ENCODE measurements at regions not wholly inside any gene's neighbourhood (a gene's known extent, or its start where the extent isn't known, plus 50 kb on each side); places are given as distances from the start of the nearest gene placed in this dataset.

DNA sequence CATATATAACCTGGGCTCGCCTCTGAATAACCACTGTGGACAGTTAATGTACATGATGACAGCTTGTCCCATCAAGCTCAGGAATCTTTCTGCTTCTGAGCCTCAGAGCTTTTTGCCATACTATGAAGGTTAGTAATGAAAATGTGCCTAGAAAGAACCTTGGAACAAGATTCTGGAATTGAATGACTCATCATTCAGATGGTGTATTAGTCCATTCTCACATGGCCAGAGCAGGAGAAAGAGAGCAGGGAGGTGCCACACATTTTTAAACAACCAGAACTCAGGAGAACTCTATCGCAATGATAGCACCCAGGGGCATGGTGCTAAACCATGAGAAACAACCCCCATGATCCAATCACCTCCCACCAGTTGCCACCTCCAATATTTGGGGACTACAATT lies 542.1 kb downstream of the PRR16 start:
- Histone ChIP-seq H3K4me1 (no peaks in the 10 kb centered on the region), H3K9me3 (no peaks in the 10 kb centered on the region), H3K36me3 (no peaks in the 10 kb centered on the region), H3K4me3 (no peak overlapping the region), H3K27ac (no peak overlapping the region), H3K27me3 (no peaks in the 10 kb centered on the region)
- TF ChIP-seq EP300 (IDR thresholded peaks at IDR 0.05) (no peak), POLR2A (IDR thresholded peaks at IDR 0.05) (no peak), CTCF (IDR thresholded peaks at IDR 0.05) (no peak), POLR2AphosphoS5 (IDR thresholded peaks at IDR 0.05) (no peak)
- 100% methylated on average over 2 of the region's 2 CpGs for WGBS, 2 donors (ENCODE audit: low coverage in 1 of 2)
- no peak for ATAC-seq

- WGBS, 2 donors (ENCODE audit: low coverage in 1 of 2), result 71 to 100% methylated on average over 1 of the region's 1 CpG
- H3K4me3 ChIP-seq, result no peak overlapping the region
- no peak for TF ChIP-seq CTCF (IDR thresholded peaks at IDR 0.05)
- TF ChIP-seq EP300 (IDR thresholded peaks at IDR 0.05), result no peak
- no peak for TF ChIP-seq POLR2A (IDR thresholded peaks at IDR 0.05)
- no peak for ATAC-seq
- no peaks in the 10 kb centered on the region for H3K27me3 ChIP-seq
- no peak overlapping the region for H3K27ac ChIP-seq
- no peaks in the 10 kb centered on the region for H3K36me3 ChIP-seq
- H3K9me3 ChIP-seq, result no peaks in the 10 kb centered on the region
- H3K4me1 ChIP-seq, result no peaks in the 10 kb centered on the region
Measured at GRCh38 chr5:121008041-121008440, 543.9 kb downstream of the PRR16 start.

GRCh38 chr5:121009058-121009457 lies 545.0 kb downstream of the PRR16 start:
- TF ChIP-seq EP300 (IDR thresholded peaks at IDR 0.05), result no peak
- TF ChIP-seq POLR2AphosphoS5 (IDR thresholded peaks at IDR 0.05), result no peak
- no peak for TF ChIP-seq POLR2A (IDR thresholded peaks at IDR 0.05)
- no peak for TF ChIP-seq CTCF (IDR thresholded peaks at IDR 0.05)
- no peaks in the 10 kb centered on the region for H3K4me1 ChIP-seq
- no peaks in the 10 kb centered on the region for H3K27me3 ChIP-seq
- no peak overlapping the region for H3K27ac ChIP-seq
- no peaks in the 10 kb centered on the region for H3K9me3 ChIP-seq
- no peak for ATAC-seq
- H3K4me3 ChIP-seq, result no peak overlapping the region
- no peaks in the 10 kb centered on the region for H3K36me3 ChIP-seq

DNA sequence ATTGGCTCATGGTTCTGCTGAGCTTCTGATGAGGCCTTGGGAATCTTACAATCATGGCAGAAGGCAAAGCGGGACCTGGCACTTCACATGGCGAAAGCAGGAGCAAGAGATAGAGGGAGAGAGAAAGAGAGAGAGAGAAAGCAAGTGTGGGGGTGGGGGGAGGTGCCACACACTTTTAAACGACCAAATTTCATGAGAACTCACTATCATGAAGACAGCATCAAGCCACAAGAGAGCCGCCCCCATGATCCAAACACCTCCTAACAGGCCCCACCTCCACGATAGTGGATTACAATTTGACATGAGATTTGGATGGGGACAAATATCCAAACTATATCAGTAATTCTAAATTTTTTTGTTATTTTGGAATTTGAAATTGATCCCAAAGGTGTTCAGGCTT lies 553.9 kb downstream of the PRR16 start:
- Histone ChIP-seq H3K27me3 (no peaks in the 10 kb centered on the region), H3K27ac (no peak overlapping the region), H3K4me1 (no peaks in the 10 kb centered on the region), H3K36me3 (no peaks in the 10 kb centered on the region), H3K4me3 (no peak overlapping the region), H3K9me3 (no peaks in the 10 kb centered on the region)
- no peak for ATAC-seq
- WGBS, 2 donors (ENCODE audit: low coverage in 1 of 2), result 81 to 85% methylated on average over 5 of the region's 5 CpGs
- TF ChIP-seq CTCF (IDR thresholded peaks at IDR 0.05) (no peak), POLR2AphosphoS5 (IDR thresholded peaks at IDR 0.05) (no peak), POLR2A (IDR thresholded peaks at IDR 0.05) (no peak), EP300 (IDR thresholded peaks at IDR 0.05) (no peak)

DNA sequence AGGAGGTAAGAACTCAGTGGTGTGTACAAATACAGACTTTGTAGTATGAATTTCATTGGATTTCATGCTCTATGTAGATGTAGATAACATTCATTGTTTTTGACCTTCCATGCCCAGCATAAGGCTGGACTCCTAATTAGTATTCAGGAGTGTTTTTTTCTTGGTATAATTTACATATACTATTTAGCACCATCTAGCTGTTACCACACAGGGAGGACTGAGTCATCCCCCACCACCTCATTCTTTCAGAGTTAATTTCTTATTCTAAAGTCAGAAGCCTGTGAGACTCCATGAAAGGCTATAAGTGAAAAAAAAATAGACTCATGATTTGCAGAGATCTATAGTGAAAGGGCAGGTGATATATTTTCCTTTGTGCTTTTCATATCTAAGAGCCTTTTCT lies 555.0 kb downstream of the PRR16 start:
- H3K36me3 ChIP-seq, result no peaks in the 10 kb centered on the region
- TF ChIP-seq EP300 (IDR thresholded peaks at IDR 0.05) (no peak), POLR2A (IDR thresholded peaks at IDR 0.05) (no peak), CTCF (IDR thresholded peaks at IDR 0.05) (no peak), POLR2AphosphoS5 (IDR thresholded peaks at IDR 0.05) (no peak)
- ATAC-seq, result no peak
- no peaks in the 10 kb centered on the region for H3K27me3 ChIP-seq
- no peaks in the 10 kb centered on the region for H3K4me1 ChIP-seq
- no peak overlapping the region for H3K27ac ChIP-seq
- no peak overlapping the region for H3K4me3 ChIP-seq
- H3K9me3 ChIP-seq, result no peaks in the 10 kb centered on the region
